K562 (cell line): ENCODE measurements at regions not wholly inside any gene's neighbourhood (a gene's known extent, or its start where the extent isn't known, plus 50 kb on each side); places are given as distances from the start of the nearest gene placed in this dataset.

Source experiments
- ATAC-seq: fragments of 200-7000 bp; cut with Tn5 transposase; 3 replicates; pipeline ENCODE4 v1.9.1; 2020; ENCODE audit warnings: moderate library complexity
- BruUV-seq: library from RNA; stranded (reverse); fragments of 400-500 nt; replicated peaks from 2 replicates; lab custom pipeline; 2021; lab: Mats Ljungman, UMichigan
- CTCF ChIA-PET: fragments of 300-600 bp; formaldehyde crosslinking; extraction: SDS; loops from one replicate; lab custom pipeline; 2021; ENCODE audit warnings: low intra/inter-chr PET ratio; lab: Yijun Ruan, JAX
- POLR2A ChIA-PET: fragments of 300-600, 350-650 bp; sonication (Branson Sonifier 250); formaldehyde crosslinking; extraction: SDS; loops from one replicate; lab custom pipeline; 2021; ENCODE audit warnings: antibody characterized with exemption, inconsistent platforms; lab: Yijun Ruan, JAX
- DNase-seq, 4 experiments: peaks; one replicate each; pipeline versions ENCODE4 v3.0.0 to v3.0.0-alpha.2; 2011 to 2018; ENCODE audit warnings: low spot score in 3 of 4, mixed read lengths in 3 of 4; ENCODE audit errors: extremely low read depth in 1 of 4
- FAIRE-seq: peaks from 2 replicates; lab custom pipeline; 2011; peaks lifted over from hg19 to GRCh38; lab: Jason Lieb, UNC
- H2AFZ ChIP-seq: 2 replicates; pipeline ENCODE4 v1.6.0; 2011; ENCODE audit warnings: low read depth, low read length, control low read depth, inconsistent platforms
- H3K27ac ChIP-seq: fragments of 200-600 bp; 3 replicates; pipeline ENCODE4 v1.8.0; 2011; ENCODE audit warnings: low read depth, mild to moderate bottlenecking, control low read depth, inconsistent platforms, low read length, moderate library complexity, mixed read lengths; ENCODE audit errors: extremely low read depth
- H3K27me3 ChIP-seq, 2 experiments: fragments of 300-600 bp in 1 of 2; 2 replicates in 1 of 2; 3 replicates in 1 of 2; pipeline versions ENCODE4 v1.6.0 to v1.8.0; 2011; ENCODE audit warnings: inconsistent platforms in 2 of 2, low read length in 2 of 2, mild to moderate bottlenecking in 1 of 2, mixed read lengths in 1 of 2, moderate library complexity in 1 of 2; ENCODE audit not compliant: control insufficient read depth in 2 of 2, insufficient read depth in 2 of 2
- H3K36me3 ChIP-seq: fragments of 300-600 bp; 3 replicates; pipeline ENCODE4 v1.8.0; 2011; ENCODE audit warnings: mild to moderate bottlenecking, low read length, inconsistent platforms; ENCODE audit not compliant: control insufficient read depth, insufficient read depth
- H3K4me1 ChIP-seq, 2 experiments: fragments of 200-600 bp in 1 of 2; replicated peaks in 1 of 2; 2 replicates in 1 of 2; 3 replicates in 1 of 2; pipeline versions ENCODE4 v1.5.1 to v1.8.0; 2011; ENCODE audit warnings: inconsistent platforms in 2 of 2, low read length in 2 of 2, mild to moderate bottlenecking in 1 of 2, mixed read lengths in 1 of 2, moderate library complexity in 1 of 2; ENCODE audit not compliant: control insufficient read depth in 2 of 2, insufficient read depth in 2 of 2
- H3K4me2 ChIP-seq: 2 replicates; pipeline ENCODE4 v1.6.1; 2011; ENCODE audit warnings: low read length, control low read depth, inconsistent platforms, mixed read lengths; ENCODE audit not compliant: insufficient read depth
- H3K4me3 ChIP-seq: fragments of 200-600 bp; sonication (generic), shearing (Covaris generic); 2 replicates; pipeline ENCODE4 v1.5.1; 2016; ENCODE audit warnings: control low read depth, inconsistent platforms
- H3K79me2 ChIP-seq: fragments of 200-600 bp; 3 replicates; pipeline ENCODE4 v1.8.0; 2011; ENCODE audit warnings: low read length, inconsistent platforms; ENCODE audit not compliant: control insufficient read depth, insufficient read depth
- H3K9ac ChIP-seq, 2 experiments: 2 replicates each; pipeline versions ENCODE4 v1.6.0 to v1.6.1; 2011; ENCODE audit warnings: low read depth in 2 of 2, low read length in 2 of 2, control low read depth in 1 of 2, inconsistent platforms in 1 of 2, mild to moderate bottlenecking in 1 of 2, mixed read lengths in 1 of 2; ENCODE audit not compliant: insufficient read depth in 1 of 2
- H3K9me1 ChIP-seq: one replicate; pipeline ENCODE4 v1.6.0; 2011; ENCODE audit warnings: inconsistent platforms, mild to moderate bottlenecking, low read length, moderate library complexity; ENCODE audit not compliant: control insufficient read depth, insufficient read depth
- H3K9me3 ChIP-seq: replicated peaks from 2 replicates; pipeline ENCODE4 v1.5.1; 2011; ENCODE audit warnings: low read depth, low read length, inconsistent platforms; ENCODE audit not compliant: control insufficient read depth, insufficient read depth
- H4K20me1 ChIP-seq: replicated peaks from 2 replicates; pipeline ENCODE4 v1.6.1; 2011; ENCODE audit warnings: low read length, inconsistent platforms, mixed read lengths; ENCODE audit not compliant: control insufficient read depth, insufficient read depth
- ARNT ChIP-seq, 2 experiments: fragments of 450-650 bp; IDR thresholded peaks; 2 replicates each; pipeline ENCODE4 v1.6.1; 2016; ENCODE audit warnings: mild to moderate bottlenecking in 1 of 2
- CHD1 ChIP-seq: fragments of 200-600 bp; sonication (generic); IDR thresholded peaks from one replicate; pipeline ENCODE4 v1.6.1; 2012; ENCODE audit warnings: mild to moderate bottlenecking, moderate library complexity, low read length, inconsistent platforms
- COPS2 ChIP-seq: fragments of 450-650 bp; conservative IDR thresholded peaks from 2 replicates; pipeline ENCODE4 v1.6.1; 2016; ENCODE audit warnings: mild to moderate bottlenecking, moderate library complexity
- FOXA3 ChIP-seq, 2 experiments: fragments of 450-650 bp in 1 of 2; sonication (generic) in 1 of 2; formaldehyde crosslinking; IDR thresholded peaks in 1 of 2; conservative IDR thresholded peaks in 1 of 2; 2 replicates each; pipeline versions ENCODE4 v1.4.0 to v1.8.0; 2020 to 2022; ENCODE audit warnings: mild to moderate bottlenecking in 2 of 2, missing genetic modification reagents in 1 of 2
- HNRNPK ChIP-seq: fragments of 200-400 bp; formaldehyde crosslinking; IDR thresholded peaks from one replicate; pipeline ENCODE4 v1.6.1; 2018; ENCODE audit warnings: mild to moderate bottlenecking, low read depth, low read length; ENCODE audit not compliant: poor library complexity, severe bottlenecking
- HNRNPLL ChIP-seq: fragments of 200-400 bp; formaldehyde crosslinking; IDR thresholded peaks from 2 replicates; pipeline ENCODE4 v1.6.1; 2017; ENCODE audit warnings: low read length, low read depth, mild to moderate bottlenecking; ENCODE audit not compliant: poor library complexity, severe bottlenecking
- KHSRP ChIP-seq: fragments of 450-650 bp; IDR thresholded peaks from 2 replicates; pipeline ENCODE4 v1.6.1; 2017
- KLF16 ChIP-seq: IDR thresholded peaks from 2 replicates; pipeline ENCODE4 v1.6.1; 2016; ENCODE audit warnings: antibody characterized with exemption
- PCBP1 ChIP-seq: fragments of 200-400 bp; formaldehyde crosslinking; IDR thresholded peaks from 2 replicates; pipeline ENCODE4 v1.6.1; 2018; ENCODE audit warnings: mild to moderate bottlenecking, low read depth, low read length; ENCODE audit not compliant: poor library complexity, severe bottlenecking
- RBM17 ChIP-seq: fragments of 200-400 bp; formaldehyde crosslinking; IDR thresholded peaks from 2 replicates; pipeline ENCODE4 v1.6.1; 2017; ENCODE audit warnings: low read depth, mild to moderate bottlenecking, low read length, borderline replicate concordance
- SAP30 ChIP-seq: fragments of 200-600 bp; sonication (generic); IDR thresholded peaks from 2 replicates; pipeline ENCODE4 v1.6.1; 2012; ENCODE audit warnings: borderline replicate concordance, low read depth, mild to moderate bottlenecking, moderate library complexity, low read length, control low read depth, inconsistent platforms; ENCODE audit not compliant: insufficient read depth, poor library complexity, severe bottlenecking
- SMAD3 ChIP-seq: fragments of 450-650 bp; formaldehyde crosslinking; conservative IDR thresholded peaks from 2 replicates; pipeline ENCODE4 v1.4.0; 2020; ENCODE audit warnings: mild to moderate bottlenecking
- SMARCA5 ChIP-seq: fragments of 450-650 bp; IDR thresholded peaks from 2 replicates; pipeline ENCODE4 v1.6.1; 2016
- SP1 ChIP-seq: sonication (generic); formaldehyde crosslinking; IDR thresholded peaks from 2 replicates; pipeline ENCODE4 v1.8.1; 2022; ENCODE audit warnings: mild to moderate bottlenecking, missing genetic modification reagents
- TSC22D4 ChIP-seq: fragments of 450-650 bp; IDR thresholded peaks from 2 replicates; pipeline ENCODE4 v1.6.1; 2016; ENCODE audit warnings: missing genetic modification characterization, missing biosample characterization, control low read depth
- ZNF696 ChIP-seq: fragments of 250-450 bp; sonication (Bioruptor Pico); conservative IDR thresholded peaks from 2 replicates; pipeline ENCODE4 v1.4.0; 2020; ENCODE audit warnings: mild to moderate bottlenecking, moderate library complexity
- WGBS: fragments of 100-300 bp; shearing (Covaris generic); methylation state at CpG from one replicate; pipeline ENCODE4 v1.1.6; 2016; ENCODE audit warnings: low coverage, mixed read lengths; ENCODE audit not compliant: insufficient coverage; ENCODE audit errors: missing lambda C conversion rate; 5-methylcytosine and 5-hydroxymethylcytosine counted together
- in situ Hi-C: fragments of 300-500 bp; cut with MboI; formaldehyde crosslinking; loops from 4 replicates; pipeline ENCODE4 v1.15.0; 2018; ENCODE audit warnings: inconsistent platforms, mixed read lengths
- intact Hi-C: fragments of 100-400 bp; cut with micrococcal nuclease; formaldehyde crosslinking; loops from 2 replicates; pipeline ENCODE4 v1.14.2; 2022
- TF ChIP-seq, protein P1 (sequence below), 2 experiments: fragments of 450-650 bp in 1 of 2; sonication (generic) in 1 of 2; formaldehyde crosslinking; conservative IDR thresholded peaks; 2 replicates each; pipeline versions ENCODE4 v1.4.0 to v1.8.1; 2020 to 2022; ENCODE audit warnings: mild to moderate bottlenecking in 1 of 2, missing genetic modification reagents in 1 of 2
- TF ChIP-seq, protein P2 (sequence below): fragments of 450-650 bp; formaldehyde crosslinking; IDR thresholded peaks from 2 replicates; pipeline ENCODE4 v1.4.0; 2020; ENCODE audit warnings: mild to moderate bottlenecking, mixed read lengths
- TF ChIP-seq, protein P3 (sequence below): fragments of 450-650 bp; IDR thresholded peaks from 2 replicates; pipeline ENCODE4 v1.7.1; 2018; ENCODE audit warnings: mild to moderate bottlenecking, low read depth; ENCODE audit not compliant: partially characterized antibody

DNA sequence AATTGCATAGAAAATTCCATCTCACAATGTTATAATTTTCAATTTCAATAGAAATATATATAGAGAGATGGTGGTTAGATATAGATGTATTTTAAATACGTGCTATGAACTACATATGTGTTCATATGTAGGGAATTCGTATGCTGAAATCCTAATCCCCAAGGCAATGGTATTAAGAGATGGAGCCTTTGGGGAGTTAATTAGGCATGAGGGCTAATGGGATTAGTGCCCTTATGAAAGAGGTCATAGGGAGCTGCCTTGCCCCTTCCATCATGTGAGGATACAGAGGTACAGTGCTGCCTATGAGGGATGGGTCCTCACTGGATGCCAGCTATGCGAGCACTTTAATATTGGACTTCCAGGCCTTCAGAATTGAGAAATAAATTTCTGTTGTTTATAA is 79.6 kb upstream of the CCDC54 start (continued):
- TF ChIP-seq HNRNPK (no peak), CHD1 (no peak), HNRNPLL (no peak), RBM17 (no peak), KLF16 (no peak)
- TF ChIP-seq, protein P1, sequence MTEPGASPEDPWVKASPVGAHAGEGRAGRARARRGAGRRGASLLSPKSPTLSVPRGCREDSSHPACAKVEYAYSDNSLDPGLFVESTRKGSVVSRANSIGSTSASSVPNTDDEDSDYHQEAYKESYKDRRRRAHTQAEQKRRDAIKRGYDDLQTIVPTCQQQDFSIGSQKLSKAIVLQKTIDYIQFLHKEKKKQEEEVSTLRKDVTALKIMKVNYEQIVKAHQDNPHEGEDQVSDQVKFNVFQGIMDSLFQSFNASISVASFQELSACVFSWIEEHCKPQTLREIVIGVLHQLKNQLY (CRISPR knock-in tag; conservative IDR thresholded peaks at IDR 0.05), result no peak

DNA sequence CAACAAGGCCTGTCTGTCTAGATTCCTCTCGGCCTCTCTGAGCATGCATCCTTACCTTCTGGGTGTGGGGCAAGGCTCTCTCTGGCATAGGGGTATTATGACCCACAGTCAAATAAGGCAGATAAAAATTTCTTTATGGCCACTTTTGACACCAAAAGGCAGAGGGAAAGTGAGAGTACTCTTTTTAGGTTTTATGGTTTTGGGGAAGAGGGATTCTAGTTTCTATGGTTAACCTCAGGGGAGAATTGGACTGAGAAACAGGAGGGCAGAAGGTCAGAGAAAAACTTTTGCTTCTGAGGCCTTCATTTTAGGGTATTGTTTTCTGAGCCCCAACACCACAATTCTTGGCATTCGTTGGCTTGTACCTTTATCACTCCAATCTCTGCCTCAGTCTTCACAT is 70.0 kb upstream of the CCDC54 start:
- H3K4me3 ChIP-seq, result no peak overlapping the region
- H3K27ac ChIP-seq, result no peak overlapping the region
- H3K9me3 ChIP-seq, result no peaks in the 10 kb centered on the region
- no TSS peak for BruUV-seq
- H3K9me1 ChIP-seq, result no peaks in the 10 kb centered on the region
- ChIA-PET CTCF (no interaction called here), POLR2A (no interaction called here)
- WGBS, result 15% methylated on average over 2 of the region's 2 CpGs
- H3K36me3 ChIP-seq, result no peaks in the 10 kb centered on the region
- H3K9ac ChIP-seq, result no peak overlapping the region
- H2AFZ ChIP-seq, result no peak overlapping the region
- ATAC-seq (no peak), DNase-seq (no peak), FAIRE-seq (no peak)
- no peaks in the 10 kb centered on the region for H3K4me1 ChIP-seq
- in situ Hi-C loops, result no loop called here
- no peak overlapping the region for H3K4me2 ChIP-seq
- intact Hi-C loops, result no loop called here
- H3K27me3 ChIP-seq, result no peaks in the 10 kb centered on the region; a peak in 1 of 5 replicates
- no peaks in the 10 kb centered on the region for H4K20me1 ChIP-seq
- no peaks in the 10 kb centered on the region for H3K79me2 ChIP-seq
- TF ChIP-seq ARNT (IDR thresholded peaks at IDR 0.05) (no peak), SMAD3 (no peak), SAP30 (no peak), ZNF696 (CRISPR knock-in tag) (no peak), PCBP1 (no peak), COPS2 (no peak), SP1 (no peak), TSC22D4 (tag) (no peak), SMARCA5 (no peak), FOXA3 (CRISPR knock-in tag; conservative IDR thresholded peaks at IDR 0.05 in 1 of 2, IDR thresholded peaks at IDR 0.05 in 1 of 2) (no peak), KHSRP (no peak)
- TF ChIP-seq, protein P2, sequence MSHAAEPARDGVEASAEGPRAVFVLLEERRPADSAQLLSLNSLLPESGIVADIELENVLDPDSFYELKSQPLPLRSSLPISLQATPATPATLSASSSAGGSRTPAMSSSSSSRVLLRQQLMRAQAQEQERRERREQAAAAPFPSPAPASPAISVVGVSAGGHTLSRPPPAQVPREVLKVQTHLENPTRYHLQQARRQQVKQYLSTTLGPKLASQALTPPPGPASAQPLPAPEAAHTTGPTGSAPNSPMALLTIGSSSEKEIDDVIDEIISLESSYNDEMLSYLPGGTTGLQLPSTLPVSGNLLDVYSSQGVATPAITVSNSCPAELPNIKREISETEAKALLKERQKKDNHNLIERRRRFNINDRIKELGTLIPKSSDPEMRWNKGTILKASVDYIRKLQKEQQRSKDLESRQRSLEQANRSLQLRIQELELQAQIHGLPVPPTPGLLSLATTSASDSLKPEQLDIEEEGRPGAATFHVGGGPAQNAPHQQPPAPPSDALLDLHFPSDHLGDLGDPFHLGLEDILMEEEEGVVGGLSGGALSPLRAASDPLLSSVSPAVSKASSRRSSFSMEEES (CRISPR knock-in tag), result no peak
- TF ChIP-seq, protein P3, sequence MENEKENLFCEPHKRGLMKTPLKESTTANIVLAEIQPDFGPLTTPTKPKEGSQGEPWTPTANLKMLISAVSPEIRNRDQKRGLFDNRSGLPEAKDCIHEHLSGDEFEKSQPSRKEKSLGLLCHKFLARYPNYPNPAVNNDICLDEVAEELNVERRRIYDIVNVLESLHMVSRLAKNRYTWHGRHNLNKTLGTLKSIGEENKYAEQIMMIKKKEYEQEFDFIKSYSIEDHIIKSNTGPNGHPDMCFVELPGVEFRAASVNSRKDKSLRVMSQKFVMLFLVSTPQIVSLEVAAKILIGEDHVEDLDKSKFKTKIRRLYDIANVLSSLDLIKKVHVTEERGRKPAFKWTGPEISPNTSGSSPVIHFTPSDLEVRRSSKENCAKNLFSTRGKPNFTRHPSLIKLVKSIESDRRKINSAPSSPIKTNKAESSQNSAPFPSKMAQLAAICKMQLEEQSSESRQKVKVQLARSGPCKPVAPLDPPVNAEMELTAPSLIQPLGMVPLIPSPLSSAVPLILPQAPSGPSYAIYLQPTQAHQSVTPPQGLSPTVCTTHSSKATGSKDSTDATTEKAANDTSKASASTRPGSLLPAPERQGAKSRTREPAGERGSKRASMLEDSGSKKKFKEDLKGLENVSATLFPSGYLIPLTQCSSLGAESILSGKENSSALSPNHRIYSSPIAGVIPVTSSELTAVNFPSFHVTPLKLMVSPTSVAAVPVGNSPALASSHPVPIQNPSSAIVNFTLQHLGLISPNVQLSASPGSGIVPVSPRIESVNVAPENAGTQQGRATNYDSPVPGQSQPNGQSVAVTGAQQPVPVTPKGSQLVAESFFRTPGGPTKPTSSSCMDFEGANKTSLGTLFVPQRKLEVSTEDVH, result no peak
